Liver (tissue), 3 donors: ENCODE measurements at regions not wholly inside any gene's neighbourhood (a gene's known extent, or its start where the extent isn't known, plus 50 kb on each side); places are given as distances from the start of the nearest gene placed in this dataset.
"Not testable (repeated sequence)": the region's sequence is repeated elsewhere in the genome, so short reads cannot be mapped to it uniquely, and the experiment has no call there.

Experiments
- EGR1 ChIP-seq, 2 donors: IDR thresholded peaks; 2 replicates each; pipeline ENCODE4 v1.6.1; 2016 to 2018; ENCODE audit warnings: antibody characterized with exemption in 2 of 2, low read depth in 2 of 2
- FOXA1 ChIP-seq: IDR thresholded peaks from 2 replicates; pipeline ENCODE4 v1.6.1; 2016; ENCODE audit warnings: antibody characterized with exemption
- GABPA ChIP-seq, 2 donors: IDR thresholded peaks in 1 of 2; conservative IDR thresholded peaks in 1 of 2; 2 replicates each; pipeline ENCODE4 v1.6.1; 2016; ENCODE audit warnings: antibody characterized with exemption in 2 of 2, mild to moderate bottlenecking in 1 of 2, moderate library complexity in 1 of 2
- RAD21 ChIP-seq, 2 donors: IDR thresholded peaks; 2 replicates each; pipeline ENCODE4 v1.6.1; 2016; ENCODE audit warnings: antibody characterized with exemption in 2 of 2, mild to moderate bottlenecking in 2 of 2
- SP1 ChIP-seq: IDR thresholded peaks from 2 replicates; pipeline ENCODE4 v1.6.1; 2018; ENCODE audit warnings: antibody characterized with exemption, mild to moderate bottlenecking
- TAF1 ChIP-seq: conservative IDR thresholded peaks from 2 replicates; pipeline ENCODE4 v1.6.1; 2016; ENCODE audit warnings: antibody characterized with exemption, mild to moderate bottlenecking
- YY1 ChIP-seq: IDR thresholded peaks from 2 replicates; pipeline ENCODE4 v1.6.1; 2016; ENCODE audit warnings: antibody characterized with exemption, mild to moderate bottlenecking
- TF ChIP-seq, protein P1 (sequence below): fragments of 150-350 bp; IDR thresholded peaks from 2 replicates; pipeline ENCODE4 v1.5.1; 2017; ENCODE audit warnings: improper control_type of control experiment, low read depth, low read length; ENCODE audit not compliant: missing input control
- TF ChIP-seq, protein P2 (sequence below): IDR thresholded peaks from 2 replicates; pipeline ENCODE4 v1.6.1; 2016; ENCODE audit warnings: antibody characterized with exemption
- TF ChIP-seq, protein P3 (sequence below): IDR thresholded peaks from 2 replicates; pipeline ENCODE4 v1.6.1; 2016; ENCODE audit warnings: antibody characterized with exemption, mild to moderate bottlenecking
- TF ChIP-seq, protein P4 (sequence below): IDR thresholded peaks from 2 replicates; pipeline ENCODE4 v1.6.1; 2016; ENCODE audit warnings: antibody characterized with exemption
- TF ChIP-seq, protein P5 (sequence below): IDR thresholded peaks from 2 replicates; pipeline ENCODE4 v1.6.1; 2016; ENCODE audit warnings: antibody characterized with exemption
- donor health status: healthy.
- donor health status: healthy.

DNA sequence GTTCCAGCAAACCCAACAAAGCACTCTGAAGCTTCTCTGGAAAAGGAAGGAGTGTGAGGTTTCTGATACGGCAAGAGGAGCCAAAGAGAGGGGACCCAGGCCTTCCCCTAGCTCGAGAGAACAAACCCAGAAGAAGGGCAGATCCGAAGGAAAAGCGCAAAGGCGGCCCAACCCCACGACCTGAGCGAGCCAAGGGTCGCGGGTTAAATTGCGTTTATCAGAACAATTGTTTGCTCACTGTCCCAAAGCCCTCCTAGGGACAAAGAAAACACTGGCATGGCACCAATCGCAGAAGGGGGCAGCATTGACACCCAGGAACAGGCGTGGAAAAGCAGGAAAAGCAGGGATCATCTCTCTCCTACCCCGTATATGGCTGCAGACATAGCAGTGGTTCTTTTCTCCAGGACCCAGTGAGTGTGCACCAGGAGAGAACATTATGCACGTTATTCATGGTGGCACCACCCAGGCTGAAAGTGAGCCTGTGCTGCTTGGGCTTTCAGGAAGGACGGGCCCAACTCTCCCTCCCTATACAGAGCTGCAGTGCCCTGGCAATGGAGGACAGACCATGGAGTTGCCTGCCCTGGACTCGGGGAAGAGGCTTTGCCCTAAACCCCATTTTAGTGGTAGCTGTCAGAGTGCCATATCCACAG, 167.0 kb downstream of the FAM72C start:
- not testable (repeated sequence) for TF ChIP-seq TAF1; GABPA (IDR thresholded peaks at IDR 0.05 in 1 of 2, conservative IDR thresholded peaks at IDR 0.05 in 1 of 2); RAD21 (IDR thresholded peaks at IDR 0.05); YY1; SP1; FOXA1; EGR1 (IDR thresholded peaks at IDR 0.05; ENCODE audit: low read depth in 2 of 2)
- TF ChIP-seq, protein P1, sequence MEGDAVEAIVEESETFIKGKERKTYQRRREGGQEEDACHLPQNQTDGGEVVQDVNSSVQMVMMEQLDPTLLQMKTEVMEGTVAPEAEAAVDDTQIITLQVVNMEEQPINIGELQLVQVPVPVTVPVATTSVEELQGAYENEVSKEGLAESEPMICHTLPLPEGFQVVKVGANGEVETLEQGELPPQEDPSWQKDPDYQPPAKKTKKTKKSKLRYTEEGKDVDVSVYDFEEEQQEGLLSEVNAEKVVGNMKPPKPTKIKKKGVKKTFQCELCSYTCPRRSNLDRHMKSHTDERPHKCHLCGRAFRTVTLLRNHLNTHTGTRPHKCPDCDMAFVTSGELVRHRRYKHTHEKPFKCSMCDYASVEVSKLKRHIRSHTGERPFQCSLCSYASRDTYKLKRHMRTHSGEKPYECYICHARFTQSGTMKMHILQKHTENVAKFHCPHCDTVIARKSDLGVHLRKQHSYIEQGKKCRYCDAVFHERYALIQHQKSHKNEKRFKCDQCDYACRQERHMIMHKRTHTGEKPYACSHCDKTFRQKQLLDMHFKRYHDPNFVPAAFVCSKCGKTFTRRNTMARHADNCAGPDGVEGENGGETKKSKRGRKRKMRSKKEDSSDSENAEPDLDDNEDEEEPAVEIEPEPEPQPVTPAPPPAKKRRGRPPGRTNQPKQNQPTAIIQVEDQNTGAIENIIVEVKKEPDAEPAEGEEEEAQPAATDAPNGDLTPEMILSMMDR, result not testable (repeated sequence)
- TF ChIP-seq, protein P2, sequence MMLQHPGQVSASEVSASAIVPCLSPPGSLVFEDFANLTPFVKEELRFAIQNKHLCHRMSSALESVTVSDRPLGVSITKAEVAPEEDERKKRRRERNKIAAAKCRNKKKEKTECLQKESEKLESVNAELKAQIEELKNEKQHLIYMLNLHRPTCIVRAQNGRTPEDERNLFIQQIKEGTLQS, result not testable (repeated sequence)
- TF ChIP-seq, protein P3, sequence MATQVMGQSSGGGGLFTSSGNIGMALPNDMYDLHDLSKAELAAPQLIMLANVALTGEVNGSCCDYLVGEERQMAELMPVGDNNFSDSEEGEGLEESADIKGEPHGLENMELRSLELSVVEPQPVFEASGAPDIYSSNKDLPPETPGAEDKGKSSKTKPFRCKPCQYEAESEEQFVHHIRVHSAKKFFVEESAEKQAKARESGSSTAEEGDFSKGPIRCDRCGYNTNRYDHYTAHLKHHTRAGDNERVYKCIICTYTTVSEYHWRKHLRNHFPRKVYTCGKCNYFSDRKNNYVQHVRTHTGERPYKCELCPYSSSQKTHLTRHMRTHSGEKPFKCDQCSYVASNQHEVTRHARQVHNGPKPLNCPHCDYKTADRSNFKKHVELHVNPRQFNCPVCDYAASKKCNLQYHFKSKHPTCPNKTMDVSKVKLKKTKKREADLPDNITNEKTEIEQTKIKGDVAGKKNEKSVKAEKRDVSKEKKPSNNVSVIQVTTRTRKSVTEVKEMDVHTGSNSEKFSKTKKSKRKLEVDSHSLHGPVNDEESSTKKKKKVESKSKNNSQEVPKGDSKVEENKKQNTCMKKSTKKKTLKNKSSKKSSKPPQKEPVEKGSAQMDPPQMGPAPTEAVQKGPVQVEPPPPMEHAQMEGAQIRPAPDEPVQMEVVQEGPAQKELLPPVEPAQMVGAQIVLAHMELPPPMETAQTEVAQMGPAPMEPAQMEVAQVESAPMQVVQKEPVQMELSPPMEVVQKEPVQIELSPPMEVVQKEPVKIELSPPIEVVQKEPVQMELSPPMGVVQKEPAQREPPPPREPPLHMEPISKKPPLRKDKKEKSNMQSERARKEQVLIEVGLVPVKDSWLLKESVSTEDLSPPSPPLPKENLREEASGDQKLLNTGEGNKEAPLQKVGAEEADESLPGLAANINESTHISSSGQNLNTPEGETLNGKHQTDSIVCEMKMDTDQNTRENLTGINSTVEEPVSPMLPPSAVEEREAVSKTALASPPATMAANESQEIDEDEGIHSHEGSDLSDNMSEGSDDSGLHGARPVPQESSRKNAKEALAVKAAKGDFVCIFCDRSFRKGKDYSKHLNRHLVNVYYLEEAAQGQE, result not testable (repeated sequence)
- TF ChIP-seq, protein P4, sequence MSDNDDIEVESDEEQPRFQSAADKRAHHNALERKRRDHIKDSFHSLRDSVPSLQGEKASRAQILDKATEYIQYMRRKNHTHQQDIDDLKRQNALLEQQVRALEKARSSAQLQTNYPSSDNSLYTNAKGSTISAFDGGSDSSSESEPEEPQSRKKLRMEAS, result not testable (repeated sequence)
- TF ChIP-seq, protein P5, sequence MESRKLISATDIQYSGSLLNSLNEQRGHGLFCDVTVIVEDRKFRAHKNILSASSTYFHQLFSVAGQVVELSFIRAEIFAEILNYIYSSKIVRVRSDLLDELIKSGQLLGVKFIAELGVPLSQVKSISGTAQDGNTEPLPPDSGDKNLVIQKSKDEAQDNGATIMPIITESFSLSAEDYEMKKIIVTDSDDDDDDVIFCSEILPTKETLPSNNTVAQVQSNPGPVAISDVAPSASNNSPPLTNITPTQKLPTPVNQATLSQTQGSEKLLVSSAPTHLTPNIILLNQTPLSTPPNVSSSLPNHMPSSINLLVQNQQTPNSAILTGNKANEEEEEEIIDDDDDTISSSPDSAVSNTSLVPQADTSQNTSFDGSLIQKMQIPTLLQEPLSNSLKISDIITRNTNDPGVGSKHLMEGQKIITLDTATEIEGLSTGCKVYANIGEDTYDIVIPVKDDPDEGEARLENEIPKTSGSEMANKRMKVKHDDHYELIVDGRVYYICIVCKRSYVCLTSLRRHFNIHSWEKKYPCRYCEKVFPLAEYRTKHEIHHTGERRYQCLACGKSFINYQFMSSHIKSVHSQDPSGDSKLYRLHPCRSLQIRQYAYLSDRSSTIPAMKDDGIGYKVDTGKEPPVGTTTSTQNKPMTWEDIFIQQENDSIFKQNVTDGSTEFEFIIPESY, result not testable (repeated sequence)
